IPS-18a (cell line): ENCODE measurements at regions not wholly inside any gene's neighbourhood (a gene's known extent, or its start where the extent isn't known, plus 50 kb on each side); places are given as distances from the start of the nearest gene placed in this dataset.

Source experiments
- H3K27ac ChIP-seq: one replicate; pipeline ENCODE4 v1.5.1; 2013; ENCODE audit warnings: low read length
- H3K27me3 ChIP-seq: one replicate; pipeline ENCODE4 v1.6.1; 2013; ENCODE audit warnings: mild to moderate bottlenecking, low read length; ENCODE audit not compliant: control insufficient read depth, insufficient read depth
- H3K36me3 ChIP-seq: one replicate; pipeline ENCODE4 v1.6.1; 2013; ENCODE audit warnings: low read depth, low read length; ENCODE audit not compliant: control insufficient read depth
- H3K4me1 ChIP-seq: one replicate; pipeline ENCODE4 v1.6.1; 2013; ENCODE audit warnings: low read depth, low read length; ENCODE audit not compliant: control insufficient read depth
- H3K4me3 ChIP-seq: one replicate; pipeline ENCODE4 v1.5.1; 2013; ENCODE audit warnings: low read length
- H3K9ac ChIP-seq: one replicate; pipeline ENCODE4 v1.6.1; 2013; ENCODE audit warnings: mild to moderate bottlenecking, low read length, moderate library complexity
- H3K9me3 ChIP-seq: one replicate; pipeline ENCODE4 v1.6.1; 2013; ENCODE audit warnings: low read depth, low read length; ENCODE audit not compliant: control insufficient read depth

DNA sequence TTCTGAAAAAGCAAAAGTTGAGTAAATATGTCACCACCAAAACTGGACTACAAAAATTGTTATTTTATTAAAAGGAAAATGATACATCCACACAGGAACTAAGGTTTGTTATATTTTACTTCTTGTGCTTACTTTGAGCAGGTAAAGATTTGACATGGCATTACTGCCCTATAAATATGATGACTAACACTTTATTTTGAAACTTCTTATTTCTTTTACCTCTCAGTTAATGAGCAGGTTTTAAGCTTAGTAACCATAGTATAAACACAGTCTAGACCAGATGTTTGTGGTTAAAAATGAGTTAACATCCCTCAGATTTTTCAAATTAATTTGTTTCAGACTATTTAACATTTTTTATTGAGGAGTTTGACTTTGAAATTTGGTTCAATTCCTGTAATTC is 862.5 kb upstream of the USP15 start:
- no peak overlapping the region for H3K4me3 ChIP-seq
- no peaks in the 10 kb centered on the region for H3K27me3 ChIP-seq
- H3K36me3 ChIP-seq: no peaks in the 10 kb centered on the region
- no peak overlapping the region for H3K9ac ChIP-seq
- H3K9me3 ChIP-seq: no peaks in the 10 kb centered on the region
- H3K4me1 ChIP-seq: no peaks in the 10 kb centered on the region
- no peak overlapping the region for H3K27ac ChIP-seq

DNA sequence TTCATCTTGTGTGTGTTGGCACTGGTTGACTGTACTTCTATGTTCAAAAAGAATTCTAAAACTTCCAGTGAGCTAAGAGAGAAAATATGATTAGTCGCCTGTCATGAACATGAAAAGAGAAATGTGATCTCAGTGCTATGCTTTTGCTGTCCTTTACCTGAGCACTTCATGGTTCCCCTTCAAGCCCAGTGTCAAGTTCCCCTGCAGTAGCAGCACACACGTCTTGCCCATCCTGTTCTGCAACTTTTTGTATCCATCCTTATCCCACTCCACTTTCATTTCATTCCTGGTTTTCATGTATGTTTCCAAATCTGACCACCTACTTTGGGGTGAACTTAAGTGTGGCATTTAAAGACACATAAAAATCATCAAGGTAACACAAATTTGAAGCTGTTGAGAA is 848.0 kb upstream of the USP15 start:
- H3K9ac ChIP-seq: no peak overlapping the region
- no peaks in the 10 kb centered on the region for H3K27me3 ChIP-seq
- H3K4me1 ChIP-seq: peaks cover 3% of the 10 kb centered on the region
- H3K27ac ChIP-seq: no peak overlapping the region
- no peaks in the 10 kb centered on the region for H3K9me3 ChIP-seq
- no peak overlapping the region for H3K4me3 ChIP-seq
- H3K36me3 ChIP-seq: no peaks in the 10 kb centered on the region

DNA sequence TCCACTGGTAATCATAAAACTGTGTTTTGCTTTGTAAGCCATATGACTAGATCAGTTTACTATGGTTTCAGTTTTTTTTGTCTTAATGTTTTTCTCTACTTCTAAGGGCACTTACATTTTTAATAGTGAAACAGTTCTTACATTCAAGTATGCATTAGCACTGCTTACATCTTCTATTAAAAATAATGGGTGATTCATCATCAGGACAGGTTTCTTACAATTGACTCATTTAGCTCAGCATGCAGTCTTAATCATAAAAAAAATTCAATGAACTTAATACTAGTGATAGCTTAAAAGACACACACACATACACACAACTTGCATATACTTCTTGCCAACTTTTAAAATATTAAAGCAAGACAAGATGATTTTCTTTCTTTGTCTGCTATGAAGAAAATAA is 845.7 kb upstream of the USP15 start:
- peaks cover 3% of the 10 kb centered on the region for H3K4me1 ChIP-seq
- no peak overlapping the region for H3K9ac ChIP-seq
- no peak overlapping the region for H3K27ac ChIP-seq
- no peaks in the 10 kb centered on the region for H3K36me3 ChIP-seq
- no peaks in the 10 kb centered on the region for H3K9me3 ChIP-seq
- no peaks in the 10 kb centered on the region for H3K27me3 ChIP-seq
- H3K4me3 ChIP-seq: no peak overlapping the region

DNA sequence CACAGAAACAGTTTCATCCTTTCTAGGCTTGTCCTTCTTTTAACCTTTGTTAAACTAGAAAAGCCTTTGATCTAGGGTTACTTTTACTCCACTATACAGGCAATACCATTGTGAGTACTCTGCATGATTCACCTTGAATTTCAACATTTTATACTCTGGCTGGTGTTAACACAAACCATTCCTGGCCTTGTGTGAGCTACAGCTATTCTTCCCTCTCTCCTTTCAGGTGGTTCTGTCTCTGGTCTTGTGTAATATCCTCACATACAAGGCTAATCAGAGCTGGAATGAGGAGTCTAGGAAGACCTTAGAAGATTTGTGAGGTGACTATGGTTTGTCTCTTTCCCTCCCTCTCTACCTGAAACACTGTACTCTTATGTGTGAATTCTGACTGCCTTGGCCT is 837.4 kb upstream of the USP15 start:
- H3K9ac ChIP-seq: no peak overlapping the region
- peaks cover 4% of the 10 kb centered on the region for H3K9me3 ChIP-seq
- H3K36me3 ChIP-seq: no peaks in the 10 kb centered on the region
- H3K27me3 ChIP-seq: no peaks in the 10 kb centered on the region
- H3K4me3 ChIP-seq: no peak overlapping the region
- H3K27ac ChIP-seq: no peak overlapping the region
- H3K4me1 ChIP-seq: no peaks in the 10 kb centered on the region

DNA sequence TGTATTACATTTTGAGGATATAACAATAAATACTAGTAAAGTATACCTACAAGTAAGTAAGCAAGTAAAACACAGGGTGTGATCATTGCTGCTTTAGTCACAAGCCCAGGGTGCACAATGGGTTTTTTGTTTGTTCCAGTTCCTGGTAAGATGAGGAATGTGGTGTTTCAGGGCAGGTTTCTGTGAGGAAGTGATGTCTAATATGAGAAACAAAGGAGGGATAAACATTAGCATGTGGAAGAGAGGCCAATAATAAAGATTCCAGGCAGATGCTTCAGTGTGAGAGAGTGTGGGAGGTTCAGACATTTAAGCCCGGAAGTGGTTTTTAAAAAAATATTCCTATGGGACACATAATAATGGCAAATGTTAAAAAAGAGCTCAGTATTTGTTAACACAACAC is 808.1 kb upstream of the USP15 start:
- Histone ChIP-seq H3K9me3 (no peaks in the 10 kb centered on the region), H3K36me3 (no peaks in the 10 kb centered on the region), H3K9ac (no peak overlapping the region), H3K4me1 (peaks cover 2% of the 10 kb centered on the region), H3K27ac (no peak overlapping the region), H3K27me3 (no peaks in the 10 kb centered on the region), H3K4me3 (no peak overlapping the region)

DNA sequence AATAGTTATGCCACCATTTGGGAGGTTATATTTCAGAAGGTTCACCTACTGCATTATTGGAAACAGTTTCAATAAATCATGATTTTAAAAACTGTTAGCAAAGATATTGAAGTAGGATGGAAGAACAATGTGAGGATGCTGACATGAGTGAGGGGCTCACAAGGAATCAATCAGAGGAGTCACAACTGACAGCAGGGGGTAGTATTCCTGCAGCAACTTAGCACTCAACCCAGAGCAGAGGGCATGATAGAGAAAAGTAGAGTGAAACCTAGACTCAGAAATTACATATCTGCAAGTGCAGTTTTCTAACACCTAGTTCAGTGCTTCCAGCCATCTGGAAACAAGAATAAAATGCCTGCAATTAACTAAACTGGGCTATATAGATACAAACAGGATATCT is 772.5 kb upstream of the USP15 start:
- H3K27ac ChIP-seq: no peak overlapping the region
- no peaks in the 10 kb centered on the region for H3K27me3 ChIP-seq
- no peak overlapping the region for H3K9ac ChIP-seq
- no peaks in the 10 kb centered on the region for H3K9me3 ChIP-seq
- H3K36me3 ChIP-seq: no peaks in the 10 kb centered on the region
- H3K4me1 ChIP-seq: peaks cover 3% of the 10 kb centered on the region
- no peak overlapping the region for H3K4me3 ChIP-seq

DNA sequence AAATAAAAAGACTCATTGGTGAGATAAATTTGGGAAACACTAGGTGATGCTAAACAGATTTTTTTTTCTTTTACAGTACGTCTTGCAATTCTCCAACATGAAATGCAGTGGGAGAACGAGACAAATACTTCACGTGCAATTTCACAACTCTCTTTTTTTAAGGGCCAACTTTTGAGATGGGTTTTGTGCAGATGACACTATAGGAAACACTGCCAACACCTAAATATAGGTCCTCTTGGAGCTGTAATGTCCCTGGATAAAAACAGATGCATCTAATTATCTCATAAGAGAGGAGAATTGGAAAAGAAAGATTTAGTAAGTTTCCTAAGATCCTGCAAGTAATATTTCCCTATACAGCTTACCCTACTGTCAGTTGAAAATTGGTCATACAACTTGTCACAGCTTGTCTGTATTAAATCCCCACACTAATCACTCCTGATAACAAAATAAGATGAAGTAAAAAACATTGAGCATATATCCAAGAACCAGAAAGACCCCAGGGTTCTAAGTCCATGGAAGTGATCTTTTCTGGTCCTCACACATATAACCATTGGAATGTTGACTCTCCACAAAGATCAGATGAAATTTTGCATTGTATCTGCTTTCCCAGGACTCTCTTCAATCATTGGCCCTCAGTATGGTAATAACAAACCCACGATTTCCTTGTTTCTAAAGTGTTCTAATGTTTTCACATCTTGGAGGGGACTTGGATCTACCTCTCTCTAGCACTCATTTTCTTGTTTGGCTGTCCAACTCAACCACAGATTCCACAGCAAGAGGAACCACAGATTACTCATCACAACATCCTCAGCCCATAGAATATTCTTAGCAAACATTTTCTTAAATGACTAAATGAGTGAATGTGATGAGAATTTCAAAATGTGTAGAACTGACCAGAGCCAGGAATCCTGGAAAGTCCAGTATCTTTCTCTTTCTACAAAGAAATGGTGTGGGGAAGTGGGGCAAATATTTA is 769.4 kb upstream of the USP15 start:
- no peaks in the 10 kb centered on the region for H3K36me3 ChIP-seq
- no peak overlapping the region for H3K4me3 ChIP-seq
- no peak overlapping the region for H3K27ac ChIP-seq
- no peak overlapping the region for H3K9ac ChIP-seq
- peaks cover 3% of the 10 kb centered on the region for H3K4me1 ChIP-seq
- no peaks in the 10 kb centered on the region for H3K27me3 ChIP-seq
- no peaks in the 10 kb centered on the region for H3K9me3 ChIP-seq

DNA sequence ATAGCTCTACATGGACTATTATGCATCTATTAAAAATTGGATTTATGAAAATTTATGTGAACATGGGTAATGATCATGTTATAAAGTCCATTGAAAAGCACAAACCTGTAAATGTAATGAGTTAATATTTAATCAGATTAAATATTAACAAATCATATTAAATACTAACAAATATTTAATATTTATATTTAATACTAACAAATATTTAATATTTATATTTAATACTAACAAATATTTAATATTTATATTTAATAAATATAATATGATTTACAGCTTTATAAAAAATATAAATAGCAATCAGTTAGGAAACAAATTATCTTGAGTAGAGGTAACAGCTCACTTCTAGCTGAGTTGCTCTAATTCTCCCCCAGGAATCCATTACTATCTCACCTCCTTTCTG is 758.0 kb upstream of the USP15 start:
- no peaks in the 10 kb centered on the region for H3K27me3 ChIP-seq
- no peak overlapping the region for H3K4me3 ChIP-seq
- no peaks in the 10 kb centered on the region for H3K9me3 ChIP-seq
- H3K27ac ChIP-seq: no peak overlapping the region
- no peak overlapping the region for H3K9ac ChIP-seq
- H3K36me3 ChIP-seq: no peaks in the 10 kb centered on the region
- peaks cover 35% of the 10 kb centered on the region for H3K4me1 ChIP-seq

DNA sequence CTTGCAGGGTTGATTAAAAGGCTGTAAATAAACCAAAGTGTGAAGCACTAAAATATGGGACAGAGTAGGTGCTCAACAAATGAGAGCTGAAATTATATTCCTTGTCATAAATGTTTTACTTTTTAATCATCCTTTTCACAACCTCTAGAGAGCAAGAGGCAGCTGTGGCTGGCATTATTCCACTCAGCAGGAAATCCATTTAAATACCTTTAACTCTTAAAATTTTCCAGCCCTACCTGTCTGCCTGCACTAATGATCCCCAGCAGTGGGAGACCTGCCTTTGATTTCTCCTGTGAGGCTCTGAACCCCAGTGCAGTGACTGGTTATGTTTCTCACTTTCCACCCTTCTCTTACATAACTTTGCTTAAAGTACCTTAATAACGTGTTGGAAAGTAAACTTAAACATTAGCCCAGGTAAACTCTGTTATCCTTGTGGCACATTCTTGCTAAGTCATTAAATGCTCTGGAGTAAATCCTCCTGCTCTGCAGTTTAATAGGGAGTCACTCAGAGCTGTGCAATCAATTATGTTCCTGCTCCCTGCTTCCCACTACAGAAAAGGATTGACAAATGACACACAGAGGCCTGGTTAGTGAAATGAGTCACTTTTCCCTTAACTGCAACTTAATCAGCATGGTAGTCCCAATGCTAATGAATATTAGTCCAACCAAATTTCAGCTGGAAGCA is 755.7 kb upstream of the USP15 start:
- Histone ChIP-seq H3K4me1 (peaks cover 35% of the 10 kb centered on the region), H3K27me3 (no peaks in the 10 kb centered on the region), H3K27ac (no peak overlapping the region), H3K9me3 (no peaks in the 10 kb centered on the region), H3K4me3 (no peak overlapping the region), H3K9ac (no peak overlapping the region), H3K36me3 (no peaks in the 10 kb centered on the region)

DNA sequence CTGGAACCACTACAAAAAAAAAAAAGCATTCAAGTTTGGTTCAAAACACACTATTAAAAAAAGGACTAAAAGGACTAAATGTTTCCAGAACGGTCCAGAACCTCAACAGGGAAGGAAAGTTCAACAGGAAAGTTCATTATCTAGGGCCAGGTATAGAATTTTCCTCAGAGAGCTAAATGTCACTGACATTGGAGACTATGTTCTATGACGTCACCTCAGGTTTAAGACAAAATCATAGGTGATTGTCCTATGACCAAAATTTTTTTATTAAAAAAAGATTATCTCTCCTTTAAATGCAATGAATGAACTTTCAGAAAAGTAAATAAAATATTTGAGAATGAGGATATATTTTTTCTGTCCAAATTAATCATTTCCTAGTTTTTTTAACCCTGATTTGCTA is 746.7 kb upstream of the USP15 start:
- Histone ChIP-seq H3K4me3 (no peak overlapping the region), H3K27ac (no peak overlapping the region), H3K4me1 (no peaks in the 10 kb centered on the region), H3K9me3 (no peaks in the 10 kb centered on the region), H3K27me3 (no peaks in the 10 kb centered on the region), H3K36me3 (no peaks in the 10 kb centered on the region), H3K9ac (no peak overlapping the region)

DNA sequence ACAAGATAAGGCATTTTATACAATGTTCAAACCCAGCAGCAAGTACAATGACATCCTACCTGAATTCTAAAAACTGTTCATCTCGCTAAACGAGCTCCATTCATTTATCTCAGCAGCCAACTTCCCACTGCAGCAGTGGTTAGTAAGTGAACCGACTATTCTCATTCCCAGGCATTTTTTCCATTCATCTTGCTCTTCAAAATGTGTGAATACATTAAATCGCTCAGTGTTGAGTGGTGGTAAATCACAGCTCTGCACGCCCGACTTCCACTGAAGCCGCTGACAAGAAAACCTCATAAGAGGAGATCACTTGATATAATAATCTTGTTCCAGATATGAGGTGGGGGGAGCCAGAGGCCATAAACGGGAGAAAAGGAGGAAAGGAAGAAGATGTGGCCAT is 746.2 kb upstream of the USP15 start:
- H3K9me3 ChIP-seq: no peaks in the 10 kb centered on the region
- H3K9ac ChIP-seq: no peak overlapping the region
- no peaks in the 10 kb centered on the region for H3K27me3 ChIP-seq
- no peaks in the 10 kb centered on the region for H3K36me3 ChIP-seq
- no peak overlapping the region for H3K4me3 ChIP-seq
- H3K27ac ChIP-seq: no peak overlapping the region
- no peaks in the 10 kb centered on the region for H3K4me1 ChIP-seq

DNA sequence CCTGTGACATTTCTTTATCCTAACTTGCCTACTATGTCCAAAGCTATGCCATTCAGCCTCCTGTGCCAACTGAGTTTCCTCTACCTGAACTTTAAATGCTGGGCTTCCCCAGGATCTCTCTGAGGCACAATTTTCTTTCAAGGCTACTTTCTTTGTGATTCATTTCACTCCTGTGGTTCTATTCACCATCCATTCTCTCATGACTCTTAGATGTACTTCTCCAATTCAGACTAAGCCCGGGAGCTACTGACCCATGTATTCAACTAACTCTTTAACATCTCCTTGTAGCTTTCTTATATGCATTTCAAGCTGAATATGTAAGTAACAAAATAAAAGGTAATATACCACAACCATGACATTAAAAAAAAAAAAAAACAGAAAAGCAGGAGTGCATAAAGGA is 738.9 kb upstream of the USP15 start:
- Histone ChIP-seq H3K9me3 (no peaks in the 10 kb centered on the region), H3K27ac (no peak overlapping the region), H3K36me3 (no peaks in the 10 kb centered on the region), H3K9ac (no peak overlapping the region), H3K4me1 (peaks cover 20% of the 10 kb centered on the region), H3K4me3 (no peak overlapping the region), H3K27me3 (no peaks in the 10 kb centered on the region)
